ENCODE measurements at regions not wholly inside any gene's neighbourhood (a gene's known extent, or its start where the extent isn't known, plus 50 kb on each side); places are given as distances from the start of the nearest gene placed in this dataset.

- Histone ChIP-seq H3K9me3 (ENCODE audit: insufficient read depth in 2 of 2, low read depth in 1 of 2, low read length in 1 of 2) (no peaks in the 10 kb centered on the region), H3K4ac (replicated peaks; ENCODE audit: insufficient read length, low read depth, low read length) (no peak overlapping the region), H3K27me3 (replicated peaks in 1 of 4; ENCODE audit: control insufficient read depth in 3 of 4, extremely low read depth in 1 of 4, insufficient read depth in 3 of 4, low read length in 3 of 4) (no peaks in the 10 kb centered on the region), H4K91ac (replicated peaks; ENCODE audit: insufficient read length, low read length) (no peak overlapping the region), H4K8ac (ENCODE audit: extremely low read depth, insufficient read depth, low read length) (no peak overlapping the region), H4K20me1 (replicated peaks in 1 of 2; ENCODE audit: control insufficient read depth in 1 of 2, insufficient read depth in 2 of 2, low read length in 2 of 2) (no peaks in the 10 kb centered on the region), H3K56ac (replicated peaks; ENCODE audit: insufficient read length, low read depth, low read length) (no peak overlapping the region), H2BK12ac (ENCODE audit: low read depth, low read length) (no peak overlapping the region), H3K79me1 (ENCODE audit: low read depth, low read length) (no peaks in the 10 kb centered on the region), H3K4me2 (ENCODE audit: insufficient read depth in 1 of 2, low read depth in 2 of 2, low read length in 2 of 2) (no peak overlapping the region), H3K4me1 (replicated peaks in 1 of 4; ENCODE audit: control insufficient read depth in 3 of 4, insufficient read depth in 4 of 4, low read length in 3 of 4) (no peaks in the 10 kb centered on the region), H2AK5ac (ENCODE audit: low read depth, low read length) (no peak overlapping the region), H3K23ac (ENCODE audit: insufficient read length) (no peak overlapping the region), H3K36me3 (ENCODE audit: control insufficient read depth in 2 of 4, insufficient read depth in 4 of 4, low read length in 3 of 4) (no peaks in the 10 kb centered on the region), H3K23me2 (ENCODE audit: low read depth, low read length) (no peaks in the 10 kb centered on the region), H3K4me3 (ENCODE audit: extremely low read depth in 1 of 4, insufficient read depth in 2 of 4, low read depth in 3 of 4, low read length in 4 of 4) (no peak overlapping the region), H2BK120ac (replicated peaks; ENCODE audit: low read depth, low read length) (no peak overlapping the region), H3K27ac (ENCODE audit: low read depth, low read length) (no peak overlapping the region), H2BK20ac (ENCODE audit: low read length) (no peak overlapping the region), H2BK5ac (ENCODE audit: low read depth, low read length) (no peak overlapping the region), H2AFZ (ENCODE audit: low read length) (no peak overlapping the region), H3K79me2 (ENCODE audit: control insufficient read depth in 1 of 2, insufficient read depth in 2 of 2, low read length in 2 of 2) (no peaks in the 10 kb centered on the region), H3K18ac (ENCODE audit: extremely low read depth, low read length) (no peak overlapping the region), H2BK15ac (ENCODE audit: low read length) (no peak overlapping the region), H4K5ac (ENCODE audit: insufficient read length, low read depth, low read length) (no peak overlapping the region), H3K14ac (ENCODE audit: insufficient read length) (no peak overlapping the region), H3K9ac (replicated peaks in 1 of 4; ENCODE audit: extremely low read depth in 1 of 4, low read depth in 3 of 4, low read length in 3 of 4) (no peak overlapping the region)
- ChIA-PET CTCF (ENCODE audit: partially characterized antibody) (no interaction called here), POLR2A (ENCODE audit: partially characterized antibody) (no interaction called here)
- DNase-seq (ENCODE audit: low read depth in 1 of 2, low spot score in 2 of 2): no peak
- FAIRE-seq: no peak
- WGBS, 2 experiments (ENCODE audit: extremely low coverage in 1 of 2, insufficient coverage in 1 of 2, insufficient read length in 1 of 2, insufficient replicate concordance in 2 of 2, low coverage in 1 of 2, low lambda C conversion rate in 2 of 2, missing lambda C conversion rate in 1 of 2): 97% methylated on average over 2 of the region's 2 CpGs; no CpG with 5 or more reads in 1 of the 2 experiments
- TF ChIP-seq E2F6 (IDR thresholded peaks at IDR 0.05) (no peak), CTCF (IDR thresholded peaks at IDR 0.05; ENCODE audit: control extremely low read depth in 1 of 3, insufficient read depth in 1 of 3, low read depth in 1 of 3, low read length in 3 of 3) (no peak), HDAC6 (IDR thresholded peaks at IDR 0.05; ENCODE audit: low read depth, low read length) (no peak), KDM5A (IDR thresholded peaks at IDR 0.05; ENCODE audit: low read length) (no peak), POLR2AphosphoS5 (IDR thresholded peaks at IDR 0.05; ENCODE audit: low read depth, low read length) (no peak), EP300 (IDR thresholded peaks at IDR 0.05; ENCODE audit: borderline replicate concordance in 1 of 2, low read depth in 2 of 2, low read length in 2 of 2) (no peak), RFX5 (IDR thresholded peaks at IDR 0.05; ENCODE audit: borderline replicate concordance, low read depth, low read length) (no peak), KDM1A (IDR thresholded peaks at IDR 0.05; ENCODE audit: borderline replicate concordance, low read length) (no peak), FOSL1 (IDR thresholded peaks at IDR 0.05; ENCODE audit: insufficient read depth, low read depth, low read length) (no peak), SIX5 (IDR thresholded peaks at IDR 0.05; ENCODE audit: low read depth, low read length) (no peak), PHF8 (conservative IDR thresholded peaks at IDR 0.05; ENCODE audit: low read depth, low read length) (no peak), JUND (IDR thresholded peaks at IDR 0.05; ENCODE audit: low read length) (no peak)
Measured at GRCh38 chr4:30182786-30183185, 537.4 kb upstream of the PCDH7 start.
